Adrenal gland (tissue), 5 donors: ENCODE measurements at regions not wholly inside any gene's neighbourhood (a gene's known extent, or its start where the extent isn't known, plus 50 kb on each side); places are given as distances from the start of the nearest gene placed in this dataset.

ENCODE experiments used
- POLR2A ChIP-seq, 2 donors: fragments of 450-650 bp; IDR thresholded peaks; one replicate each; pipeline ENCODE4 v1.6.1; 2017; ENCODE audit warnings: antibody characterized with exemption in 2 of 2, mild to moderate bottlenecking in 2 of 2, moderate library complexity in 1 of 2
- TF ChIP-seq, protein P1 (sequence below), 6 experiments: fragments of 450-650 bp in 4 of 6; fragments of 200-600 bp in 2 of 6; sonication (generic) in 1 of 6; IDR thresholded peaks; 1 replicate in 5 of 6; 2 replicates in 1 of 6; pipeline versions ENCODE4 v1.5.1 to v1.8.0; 2016 to 2021; ENCODE audit warnings: antibody characterized with exemption in 6 of 6, mild to moderate bottlenecking in 2 of 6, moderate library complexity in 1 of 6
- donor health status: DM: no; HTN: no; CAD: no.

DNA sequence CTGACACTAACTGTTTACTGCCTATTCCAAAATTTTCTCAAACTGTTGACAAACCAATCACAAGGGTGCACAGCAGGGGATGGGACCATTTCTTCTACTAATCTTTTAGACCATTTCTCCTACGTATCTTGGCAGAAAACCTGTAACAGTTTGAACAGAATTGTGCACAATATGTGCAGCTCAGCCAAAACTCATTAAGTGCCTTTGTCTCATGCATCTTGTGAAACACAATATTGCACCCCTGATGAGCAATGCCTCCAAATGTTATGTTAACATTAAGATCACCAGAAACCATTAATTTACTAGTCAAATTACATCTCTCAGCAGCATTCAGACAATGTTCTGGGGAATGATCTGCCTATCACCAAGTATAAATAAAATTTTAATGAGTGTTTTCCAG, 247.5 kb downstream of the NRIP1 start:
- TF ChIP-seq POLR2A (IDR thresholded peaks at IDR 0.05): no peak
- TF ChIP-seq, protein P1, sequence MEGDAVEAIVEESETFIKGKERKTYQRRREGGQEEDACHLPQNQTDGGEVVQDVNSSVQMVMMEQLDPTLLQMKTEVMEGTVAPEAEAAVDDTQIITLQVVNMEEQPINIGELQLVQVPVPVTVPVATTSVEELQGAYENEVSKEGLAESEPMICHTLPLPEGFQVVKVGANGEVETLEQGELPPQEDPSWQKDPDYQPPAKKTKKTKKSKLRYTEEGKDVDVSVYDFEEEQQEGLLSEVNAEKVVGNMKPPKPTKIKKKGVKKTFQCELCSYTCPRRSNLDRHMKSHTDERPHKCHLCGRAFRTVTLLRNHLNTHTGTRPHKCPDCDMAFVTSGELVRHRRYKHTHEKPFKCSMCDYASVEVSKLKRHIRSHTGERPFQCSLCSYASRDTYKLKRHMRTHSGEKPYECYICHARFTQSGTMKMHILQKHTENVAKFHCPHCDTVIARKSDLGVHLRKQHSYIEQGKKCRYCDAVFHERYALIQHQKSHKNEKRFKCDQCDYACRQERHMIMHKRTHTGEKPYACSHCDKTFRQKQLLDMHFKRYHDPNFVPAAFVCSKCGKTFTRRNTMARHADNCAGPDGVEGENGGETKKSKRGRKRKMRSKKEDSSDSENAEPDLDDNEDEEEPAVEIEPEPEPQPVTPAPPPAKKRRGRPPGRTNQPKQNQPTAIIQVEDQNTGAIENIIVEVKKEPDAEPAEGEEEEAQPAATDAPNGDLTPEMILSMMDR (IDR thresholded peaks at IDR 0.05): no peak
